ENCODE measurements at regions not wholly inside any gene's neighbourhood (a gene's known extent, or its start where the extent isn't known, plus 50 kb on each side); places are given as distances from the start of the nearest gene placed in this dataset.
"Not testable (repeated sequence)": the region's sequence is repeated elsewhere in the genome, so short reads cannot be mapped to it uniquely, and the experiment has no call there.

DNA sequence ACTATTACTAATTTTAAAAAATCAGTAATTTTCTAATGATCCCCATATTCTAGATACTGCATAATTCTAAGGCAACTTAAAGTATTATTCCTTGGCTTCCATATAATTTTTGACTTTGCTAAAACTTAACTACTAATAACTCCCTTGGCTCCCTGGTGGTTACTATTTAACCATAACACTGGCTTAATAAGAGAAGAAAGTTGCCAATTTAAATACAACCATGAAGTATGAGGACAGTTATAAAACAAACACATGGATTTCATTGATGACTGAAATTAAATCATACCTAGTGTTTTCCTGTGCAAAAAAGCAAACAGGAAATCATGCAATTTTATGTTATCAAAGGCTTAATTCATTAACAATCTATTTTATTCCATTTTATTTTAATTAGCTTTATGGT lies 1073.9 kb downstream of the GRM8 start:
- DNase-seq (ENCODE audit: low read depth), result no peak

DNA sequence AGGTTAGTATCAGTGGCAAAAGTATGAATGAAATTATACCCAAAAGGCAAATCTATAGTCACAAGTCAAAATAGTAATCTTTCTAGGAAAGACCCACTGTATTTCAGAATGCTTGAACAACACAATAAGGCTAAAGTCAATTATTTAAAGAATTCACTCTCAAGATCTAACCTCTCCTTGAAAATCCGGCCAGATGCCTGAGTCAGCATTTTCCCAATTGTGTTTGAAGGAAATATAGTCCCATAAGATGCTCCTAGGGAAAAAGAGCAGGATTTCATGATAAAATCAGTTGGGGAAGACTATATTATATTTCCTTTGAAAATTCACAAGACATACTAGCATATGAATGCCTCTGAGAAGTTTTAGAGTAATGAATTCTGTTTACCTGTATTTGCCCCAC lies 1075.0 kb downstream of the GRM8 start:
- no peak for DNase-seq (ENCODE audit: low read depth)

DNA sequence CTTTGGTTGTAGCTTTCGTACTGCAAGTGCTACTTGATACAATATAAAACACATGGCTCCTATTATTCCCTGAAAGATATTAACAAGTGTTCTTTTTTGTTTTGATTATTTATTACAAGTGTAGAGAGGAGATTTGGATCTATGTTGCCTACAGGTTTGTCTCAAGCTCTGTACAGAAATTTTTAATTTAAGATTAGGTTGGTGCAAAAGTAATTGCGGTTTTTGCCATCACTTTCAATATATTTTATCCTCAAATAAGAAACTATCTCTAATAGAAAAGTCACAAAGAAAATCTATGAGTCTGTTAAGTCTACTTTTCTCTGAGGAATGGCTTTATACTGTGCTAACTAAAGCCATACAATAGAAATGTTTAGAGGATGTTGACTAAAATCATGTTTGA lies 1086.1 kb downstream of the GRM8 start:
- no peak for DNase-seq (ENCODE audit: low read depth)

DNA sequence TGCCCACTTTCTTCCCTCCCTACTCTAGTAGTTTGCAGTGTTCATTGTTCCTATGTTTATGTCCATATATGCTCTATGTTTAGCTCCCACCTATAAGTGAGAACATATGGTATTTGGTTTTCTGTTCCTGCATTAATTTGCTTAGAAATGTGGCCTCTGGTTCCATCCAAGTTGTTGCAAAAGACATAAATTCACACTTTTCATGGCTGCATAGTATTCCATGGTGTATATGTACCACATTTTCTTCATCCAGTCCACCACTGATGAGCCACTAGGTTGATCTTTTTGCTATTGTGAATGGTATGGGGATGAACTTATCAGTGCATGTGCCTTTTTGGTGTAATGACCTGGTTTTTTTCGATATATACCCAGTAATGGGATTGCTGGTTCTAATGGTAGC lies 1089.1 kb downstream of the GRM8 start:
- no peak for DNase-seq (ENCODE audit: low read depth)

- no peak for DNase-seq (ENCODE audit: low read depth)
These were observed 1095.3 kb downstream of the GRM8 start for GRCh38 chr7:126157391-126157790.

GRCh38 chr7:126150278-126150958 lies 1102.3 kb downstream of the GRM8 start:
- DNase-seq (ENCODE audit: low read depth), result no peak

GRCh38 chr7:126140858-126141466 lies 1111.8 kb downstream of the GRM8 start:
- no peak for DNase-seq (ENCODE audit: low read depth)

- DNase-seq (ENCODE audit: low read depth), result no peak
These were observed 1132.8 kb downstream of the GRM8 start for GRCh38 chr7:126119981-126120380.

- DNase-seq (ENCODE audit: low read depth), result no peak
These were observed 1149.2 kb downstream of the GRM8 start for GRCh38 chr7:126103582-126103981.

DNA sequence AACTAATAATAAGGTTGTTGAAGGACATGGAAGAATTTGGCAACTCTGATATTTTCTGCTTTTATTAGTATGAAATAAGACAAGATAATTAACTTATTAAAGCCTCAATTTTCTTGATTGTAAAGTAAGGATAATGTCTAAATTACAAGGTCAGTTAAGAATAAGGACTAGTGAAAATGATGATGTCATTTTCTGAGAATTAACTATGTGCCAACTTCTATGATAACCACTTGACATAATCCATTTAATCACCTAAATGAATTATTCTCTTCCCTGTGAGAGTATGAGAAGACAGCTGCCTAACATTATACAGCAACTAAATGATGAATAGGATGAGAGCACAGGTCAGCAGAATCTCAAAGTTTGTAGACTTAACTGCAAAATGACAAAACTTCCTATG lies 1153.4 kb upstream of the POT1 start:
- no peak for DNase-seq (ENCODE audit: low read depth)

DNA sequence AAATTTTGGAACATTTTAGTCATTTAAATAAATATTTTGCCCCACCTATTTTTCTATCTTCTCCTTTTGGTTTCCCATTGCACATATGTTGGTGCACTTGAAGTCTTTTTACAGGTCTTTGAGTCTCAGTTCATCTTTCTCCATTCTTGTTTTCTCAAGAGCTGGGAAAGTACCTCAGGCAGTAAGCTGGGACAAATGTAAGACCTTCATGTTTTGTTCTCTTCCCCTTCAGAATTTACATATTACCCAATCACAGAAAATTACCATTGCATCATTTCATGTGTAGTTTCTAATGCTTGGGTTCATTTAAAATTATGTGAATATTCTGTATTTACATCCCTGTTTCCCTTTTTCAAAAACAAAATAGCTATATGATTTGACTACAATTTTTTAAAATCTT lies 1150.0 kb upstream of the POT1 start:
- no peak for DNase-seq (ENCODE audit: low read depth)

DNA sequence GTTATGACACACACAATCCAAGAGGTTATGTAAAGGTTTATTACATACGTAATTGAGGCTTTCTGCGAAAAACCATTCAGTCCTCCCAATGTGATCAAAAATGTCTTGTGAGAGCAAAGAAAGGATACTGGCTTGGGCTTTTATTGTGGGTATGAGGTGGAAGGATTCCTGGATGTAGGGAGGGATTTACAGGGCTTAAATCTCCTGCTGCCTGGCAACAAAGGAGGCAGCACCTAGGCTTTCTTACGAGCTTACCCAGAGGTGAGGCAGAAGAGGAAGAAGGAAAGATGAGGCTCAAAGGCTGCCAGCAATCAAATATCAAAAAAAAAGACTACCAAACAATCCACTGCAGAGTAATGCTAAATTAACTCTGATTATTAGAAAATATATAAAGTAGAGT lies 1149.5 kb upstream of the POT1 start:
- DNase-seq (ENCODE audit: low read depth), result no peak

DNA sequence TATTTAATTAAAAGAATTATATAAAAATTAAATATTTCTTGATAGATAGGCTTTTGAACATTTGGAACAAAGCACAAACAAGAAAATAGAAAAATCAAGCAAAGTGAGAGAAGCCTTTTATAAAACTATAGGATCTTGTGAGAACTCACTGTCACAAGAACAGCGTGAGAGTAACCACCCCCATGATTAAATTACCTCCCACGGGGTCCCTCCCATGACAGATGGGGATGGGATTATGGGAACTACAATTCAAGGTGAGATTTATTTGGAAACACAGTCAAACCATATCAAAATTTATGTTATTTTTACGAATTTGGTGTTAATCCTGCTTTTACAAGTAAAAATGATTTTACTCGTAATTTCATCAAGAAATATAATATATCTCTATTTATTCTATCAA lies 1136.1 kb upstream of the POT1 start:
- DNase-seq (ENCODE audit: low read depth), result no peak

- DNase-seq (ENCODE audit: low read depth), result no peak
These were observed 1128.4 kb upstream of the POT1 start for GRCh38 chr7:126057979-126058378.

DNA sequence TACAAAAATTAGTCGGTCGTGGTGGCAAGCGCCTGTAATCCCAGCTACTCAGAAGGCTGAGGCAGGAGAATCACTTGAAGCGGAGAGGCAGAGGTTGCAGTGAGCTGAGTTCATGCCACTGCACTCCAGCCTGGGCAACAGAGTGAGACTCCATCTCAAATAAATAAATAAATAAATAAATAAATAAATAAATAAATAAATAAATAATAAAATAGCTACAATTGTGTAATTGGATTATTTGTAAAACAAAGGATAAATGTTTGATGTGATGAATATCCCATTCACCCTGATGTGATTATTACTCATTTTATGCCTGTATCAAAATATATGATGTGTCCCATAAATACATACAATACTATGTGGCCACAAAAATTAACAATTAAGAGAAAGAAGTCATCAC lies 1127.0 kb upstream of the POT1 start:
- DNase-seq (ENCODE audit: low read depth), result not testable (repeated sequence)

GRCh38 chr7:126052229-126052628 lies 1122.6 kb upstream of the POT1 start:
- DNase-seq (ENCODE audit: low read depth), result no peak

DNA sequence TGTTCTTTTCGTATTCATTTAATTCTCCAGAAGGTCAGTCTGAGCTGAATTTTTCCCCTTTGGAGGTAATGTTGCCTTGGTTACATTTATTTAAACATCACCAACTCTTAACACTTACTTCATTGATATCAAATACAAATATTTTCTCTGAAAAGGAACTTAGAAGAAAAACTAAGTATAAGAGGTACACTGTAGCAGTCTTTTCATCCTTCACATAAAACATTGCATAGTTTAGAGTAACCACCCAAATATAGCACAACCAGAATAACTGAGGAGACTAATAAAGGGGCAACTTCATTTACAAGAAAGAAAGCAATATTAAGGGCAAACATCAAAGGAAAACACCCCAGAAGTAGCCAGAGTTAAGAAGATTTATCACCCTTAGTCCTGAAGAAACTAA lies 1115.0 kb upstream of the POT1 start:
- no peak for DNase-seq (ENCODE audit: low read depth)

DNA sequence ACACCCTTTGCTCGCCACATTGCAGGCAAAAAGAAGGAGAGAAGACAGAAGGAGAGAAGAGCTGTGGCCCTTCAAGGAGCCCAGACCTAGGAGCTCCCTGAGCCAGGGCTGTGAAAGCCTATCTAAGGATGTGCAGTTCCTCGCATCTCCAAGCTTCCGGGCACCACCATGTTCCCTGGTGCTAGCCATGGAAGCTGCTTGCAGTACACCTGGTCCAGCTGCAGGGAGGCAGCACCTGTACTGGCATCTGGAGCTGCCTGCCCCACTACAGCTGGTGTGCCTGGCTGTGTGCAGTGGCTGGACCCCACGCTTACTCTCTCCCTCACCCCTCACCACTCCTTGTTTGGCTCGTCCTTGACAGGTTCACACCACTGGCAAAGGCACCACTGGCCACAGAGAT lies 1111.8 kb upstream of the POT1 start:
- DNase-seq (ENCODE audit: low read depth), result no peak

GRCh38 chr7:126040114-126041045 lies 1110.8 kb upstream of the POT1 start:
- DNase-seq (ENCODE audit: low read depth), result no peak

DNA sequence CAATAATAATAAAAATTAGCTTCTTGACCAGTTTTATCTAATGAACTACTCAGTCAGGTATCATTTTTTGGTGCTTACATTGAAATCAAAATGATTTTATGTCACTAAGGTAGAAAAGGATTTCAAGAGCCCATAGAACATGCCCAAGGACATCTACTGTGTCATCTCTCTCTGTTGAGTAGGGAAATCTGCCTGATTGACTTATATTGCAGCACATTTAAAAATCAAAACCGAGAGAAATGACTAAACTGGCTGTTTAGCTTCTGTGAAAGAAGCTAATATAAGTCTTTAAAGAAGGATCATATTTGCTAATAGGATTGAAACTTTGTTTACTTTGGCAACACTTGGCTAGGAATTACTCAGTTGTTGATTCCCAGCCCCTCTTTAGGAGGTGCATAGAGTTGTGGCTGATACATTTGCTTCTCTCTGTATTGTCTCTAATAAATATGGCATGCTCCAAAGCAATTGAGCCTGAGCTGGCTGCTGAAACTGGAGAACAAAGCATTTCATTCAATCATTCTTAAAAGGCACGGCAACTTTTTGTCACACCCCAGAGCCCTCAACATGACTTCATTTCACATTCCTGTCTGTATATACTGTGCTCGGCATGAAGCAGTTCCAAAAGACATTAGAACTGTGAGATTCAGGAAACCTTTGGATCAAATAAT lies 1096.9 kb upstream of the POT1 start:
- no peak for DNase-seq (ENCODE audit: low read depth)

DNA sequence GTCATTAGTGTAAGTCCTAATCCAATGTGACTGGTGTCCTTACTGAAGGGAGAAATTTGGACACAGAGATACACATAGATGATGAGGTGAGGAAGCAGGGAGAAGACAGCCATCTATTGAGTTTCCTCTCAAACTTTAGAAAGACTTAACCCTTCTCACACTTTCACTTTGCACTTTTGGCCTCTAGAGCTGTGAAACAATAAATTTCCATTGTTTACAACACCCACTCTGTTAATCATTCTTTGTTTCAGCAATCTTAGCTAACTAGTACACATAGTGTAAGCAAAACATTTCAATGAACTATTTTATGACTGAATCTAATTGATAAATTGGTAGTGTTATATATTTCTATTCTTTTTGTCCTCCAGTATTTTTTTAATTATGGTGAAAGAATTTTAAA lies 1092.8 kb upstream of the POT1 start:
- DNase-seq (ENCODE audit: low read depth), result no peak

DNA sequence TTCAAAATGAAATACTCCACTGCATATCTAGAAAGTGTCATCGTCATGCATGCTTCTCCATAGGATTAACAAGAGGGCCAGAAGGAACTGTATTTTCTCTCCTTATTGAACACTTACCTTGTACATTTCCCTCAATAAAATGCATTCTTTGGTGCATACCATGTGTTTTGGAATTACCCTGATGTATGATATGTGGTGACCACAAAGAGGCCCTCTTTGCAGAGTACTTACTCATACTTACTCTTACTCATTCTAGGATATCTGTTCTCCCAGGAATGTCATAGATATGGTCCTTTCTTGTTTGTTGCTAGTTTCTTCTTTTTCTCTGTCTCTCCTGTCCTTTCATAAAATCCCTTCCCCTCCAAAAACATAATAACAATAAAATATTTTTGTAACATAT lies 1087.1 kb upstream of the POT1 start:
- DNase-seq (ENCODE audit: low read depth), result no peak

GRCh38 chr7:126005064-126005463 lies 1075.4 kb upstream of the POT1 start:
- no peak for DNase-seq (ENCODE audit: low read depth)

Data from GM04504 (cell line).